ENCODE measurements at regions not wholly inside any gene's neighbourhood (a gene's known extent, or its start where the extent isn't known, plus 50 kb on each side); places are given as distances from the start of the nearest gene placed in this dataset.

DNA sequence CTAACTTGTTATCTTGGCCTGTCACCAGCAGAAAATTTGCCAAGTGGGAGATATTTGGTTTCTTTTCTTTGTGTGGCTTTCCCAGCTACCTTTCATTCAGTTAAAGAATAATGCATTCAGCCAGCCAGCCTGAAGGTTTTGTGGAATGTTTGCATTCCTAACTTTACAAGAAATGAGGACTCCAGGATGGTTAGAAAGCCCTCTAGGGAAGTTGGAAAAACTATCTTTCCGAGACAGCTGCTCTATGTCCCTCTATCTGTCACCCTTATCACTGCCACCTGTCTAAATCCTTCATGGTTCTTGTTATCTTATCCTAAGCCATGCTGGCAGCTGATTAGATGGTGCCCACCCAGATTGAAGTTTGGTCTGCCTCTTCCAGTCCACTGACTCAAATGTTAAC is 384.2 kb downstream of the SH3BGRL start:
- DNase-seq (ENCODE audit: low spot score): no peak
- TF ChIP-seq, protein P1, sequence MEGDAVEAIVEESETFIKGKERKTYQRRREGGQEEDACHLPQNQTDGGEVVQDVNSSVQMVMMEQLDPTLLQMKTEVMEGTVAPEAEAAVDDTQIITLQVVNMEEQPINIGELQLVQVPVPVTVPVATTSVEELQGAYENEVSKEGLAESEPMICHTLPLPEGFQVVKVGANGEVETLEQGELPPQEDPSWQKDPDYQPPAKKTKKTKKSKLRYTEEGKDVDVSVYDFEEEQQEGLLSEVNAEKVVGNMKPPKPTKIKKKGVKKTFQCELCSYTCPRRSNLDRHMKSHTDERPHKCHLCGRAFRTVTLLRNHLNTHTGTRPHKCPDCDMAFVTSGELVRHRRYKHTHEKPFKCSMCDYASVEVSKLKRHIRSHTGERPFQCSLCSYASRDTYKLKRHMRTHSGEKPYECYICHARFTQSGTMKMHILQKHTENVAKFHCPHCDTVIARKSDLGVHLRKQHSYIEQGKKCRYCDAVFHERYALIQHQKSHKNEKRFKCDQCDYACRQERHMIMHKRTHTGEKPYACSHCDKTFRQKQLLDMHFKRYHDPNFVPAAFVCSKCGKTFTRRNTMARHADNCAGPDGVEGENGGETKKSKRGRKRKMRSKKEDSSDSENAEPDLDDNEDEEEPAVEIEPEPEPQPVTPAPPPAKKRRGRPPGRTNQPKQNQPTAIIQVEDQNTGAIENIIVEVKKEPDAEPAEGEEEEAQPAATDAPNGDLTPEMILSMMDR (IDR thresholded peaks at IDR 0.05): no peak
- ATAC-seq (ENCODE audit: low FRiP score): no peak

DNA sequence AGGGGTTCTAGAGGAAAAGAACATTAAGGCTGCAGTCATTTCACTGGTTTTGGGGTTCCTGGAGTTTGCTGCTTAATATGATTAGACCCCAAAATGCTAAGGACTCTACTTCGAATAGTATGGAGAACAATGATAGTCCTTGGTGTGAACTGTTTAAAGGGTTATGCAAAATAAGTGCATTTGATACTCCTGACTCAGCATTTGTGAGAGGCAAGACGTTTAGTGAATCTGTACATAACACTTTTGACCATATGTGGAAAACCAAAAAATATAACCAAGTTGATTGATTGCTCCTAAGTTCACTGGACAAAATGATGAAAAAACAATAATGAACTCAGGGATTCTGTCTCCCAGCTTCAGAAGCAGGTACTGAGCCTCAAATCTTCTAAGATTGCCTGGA is 414.1 kb downstream of the SH3BGRL start:
- DNase-seq (ENCODE audit: low spot score) (no peak), ATAC-seq (ENCODE audit: low FRiP score) (no peak)
- TF ChIP-seq, protein P1 (IDR thresholded peaks at IDR 0.05): no peak

DNA sequence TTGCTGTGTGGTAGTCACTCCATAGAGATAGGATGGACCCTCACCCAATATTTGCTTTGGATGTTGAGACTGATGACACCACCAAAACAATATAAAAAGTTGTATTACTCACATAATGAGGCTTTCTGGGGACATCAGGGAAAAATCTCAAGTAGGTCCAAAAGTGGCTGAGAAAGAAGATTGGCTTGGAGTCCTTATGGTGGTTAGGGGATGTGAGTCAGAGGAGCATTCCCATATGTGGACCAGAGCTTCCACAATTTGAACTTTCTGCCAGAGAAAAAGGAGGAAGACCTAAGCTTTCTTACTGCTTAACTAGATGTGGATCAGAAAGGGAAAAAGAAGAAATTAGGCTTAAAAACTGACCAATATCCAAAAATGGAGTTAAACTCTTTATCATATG is 460.5 kb downstream of the SH3BGRL start:
- ATAC-seq (ENCODE audit: low FRiP score) (no peak), DNase-seq (ENCODE audit: low spot score) (no peak)
- TF ChIP-seq, protein P1 (IDR thresholded peaks at IDR 0.05): no peak

DNA sequence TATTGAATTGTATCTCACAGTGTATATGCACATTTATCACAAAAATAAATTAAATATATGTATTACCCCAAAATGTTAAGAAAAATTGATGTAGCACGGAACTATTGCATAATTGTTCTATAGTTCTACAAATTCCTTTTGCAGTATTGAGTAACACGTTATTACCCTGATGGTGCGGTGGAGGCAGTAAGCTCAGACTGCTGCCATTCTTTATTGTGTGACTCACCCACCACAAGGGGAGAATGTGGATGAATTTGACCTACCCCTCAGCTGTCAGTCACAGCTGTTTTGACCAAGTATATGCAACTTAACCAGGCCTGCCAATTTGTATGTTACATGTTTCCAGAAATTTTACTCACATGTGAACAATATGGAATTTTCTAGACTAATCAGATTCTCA is 506.6 kb downstream of the SH3BGRL start:
- DNase-seq (ENCODE audit: low spot score) (no peak), ATAC-seq (ENCODE audit: low FRiP score) (no peak)
- TF ChIP-seq, protein P1 (IDR thresholded peaks at IDR 0.05): no peak

DNA sequence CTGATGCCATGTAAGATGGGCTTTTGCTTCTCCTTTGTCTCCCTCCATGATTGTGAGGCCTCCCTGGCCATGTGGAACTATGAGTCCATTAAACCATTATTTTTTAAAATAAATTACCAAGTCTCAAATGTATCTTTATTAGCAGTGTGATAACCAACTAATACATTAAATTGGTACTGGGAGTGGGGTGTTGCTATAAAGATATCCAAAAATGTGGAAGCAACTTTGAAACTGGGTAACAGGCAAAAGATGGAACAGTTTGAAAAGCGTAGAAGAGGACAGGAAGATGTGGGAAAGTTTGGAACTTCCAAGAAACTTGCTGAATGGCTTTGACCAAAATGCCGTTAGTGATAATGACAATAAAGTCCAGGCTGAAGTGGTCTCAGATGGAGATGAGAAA is 526.7 kb downstream of the SH3BGRL start:
- DNase-seq (ENCODE audit: low spot score): no peak
- no peak for ATAC-seq (ENCODE audit: low FRiP score)
- TF ChIP-seq, protein P1 (IDR thresholded peaks at IDR 0.05): no peak

DNA sequence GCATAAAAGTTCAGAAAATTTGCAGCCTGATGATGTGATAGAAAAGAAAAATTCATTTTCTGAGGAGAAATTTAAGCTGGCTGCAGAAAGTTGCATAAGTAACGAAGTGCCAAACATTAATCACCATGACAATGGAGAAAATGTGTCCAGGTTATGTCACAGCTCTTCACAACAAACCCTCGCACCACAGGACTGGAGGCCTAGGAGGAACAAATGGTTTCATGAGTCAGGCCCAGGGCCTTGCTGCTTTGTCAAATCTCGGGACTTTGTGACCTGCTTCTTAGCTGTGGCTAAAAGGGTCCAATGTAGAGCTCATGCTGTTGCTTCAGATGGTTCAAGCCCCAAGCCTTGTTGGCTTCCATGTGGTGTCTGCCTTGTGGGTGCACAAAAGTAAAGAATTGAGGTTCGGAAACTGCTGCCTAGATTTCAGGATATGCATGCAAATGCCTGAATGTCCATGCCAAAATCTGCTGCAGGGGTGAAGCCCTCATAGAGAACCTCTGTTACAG is 527.4 kb downstream of the SH3BGRL start:
- TF ChIP-seq, protein P1 (IDR thresholded peaks at IDR 0.05): no peak
- ATAC-seq (ENCODE audit: low FRiP score) (no peak), DNase-seq (ENCODE audit: low spot score) (no peak)

DNA sequence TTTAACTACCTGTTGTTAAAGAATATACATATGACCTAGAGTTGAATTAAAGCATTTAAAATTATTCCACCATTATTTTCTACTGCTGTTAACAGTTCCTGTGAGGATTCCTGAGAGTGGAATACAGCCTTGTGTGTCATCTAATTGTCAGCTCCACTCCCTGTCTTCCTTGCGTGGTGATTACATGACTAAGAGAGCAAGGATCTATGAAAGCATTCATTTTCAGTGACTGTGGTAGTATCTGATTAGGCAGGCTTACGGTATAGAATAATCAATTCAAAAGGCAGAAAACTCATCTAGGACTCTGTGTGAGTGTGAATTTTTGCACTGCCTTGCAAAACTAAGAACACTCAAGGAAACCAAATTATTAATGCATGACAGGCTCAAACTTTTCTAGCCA is 577.8 kb downstream of the SH3BGRL start:
- TF ChIP-seq, protein P1 (IDR thresholded peaks at IDR 0.05): no peak
- no peak for ATAC-seq (ENCODE audit: low FRiP score)
- DNase-seq (ENCODE audit: low spot score): no peak

Data from omental fat pad (tissue), 3 donors.